ENCODE measurements at regions not wholly inside any gene's neighbourhood (a gene's known extent, or its start where the extent isn't known, plus 50 kb on each side); places are given as distances from the start of the nearest gene placed in this dataset.

DNA sequence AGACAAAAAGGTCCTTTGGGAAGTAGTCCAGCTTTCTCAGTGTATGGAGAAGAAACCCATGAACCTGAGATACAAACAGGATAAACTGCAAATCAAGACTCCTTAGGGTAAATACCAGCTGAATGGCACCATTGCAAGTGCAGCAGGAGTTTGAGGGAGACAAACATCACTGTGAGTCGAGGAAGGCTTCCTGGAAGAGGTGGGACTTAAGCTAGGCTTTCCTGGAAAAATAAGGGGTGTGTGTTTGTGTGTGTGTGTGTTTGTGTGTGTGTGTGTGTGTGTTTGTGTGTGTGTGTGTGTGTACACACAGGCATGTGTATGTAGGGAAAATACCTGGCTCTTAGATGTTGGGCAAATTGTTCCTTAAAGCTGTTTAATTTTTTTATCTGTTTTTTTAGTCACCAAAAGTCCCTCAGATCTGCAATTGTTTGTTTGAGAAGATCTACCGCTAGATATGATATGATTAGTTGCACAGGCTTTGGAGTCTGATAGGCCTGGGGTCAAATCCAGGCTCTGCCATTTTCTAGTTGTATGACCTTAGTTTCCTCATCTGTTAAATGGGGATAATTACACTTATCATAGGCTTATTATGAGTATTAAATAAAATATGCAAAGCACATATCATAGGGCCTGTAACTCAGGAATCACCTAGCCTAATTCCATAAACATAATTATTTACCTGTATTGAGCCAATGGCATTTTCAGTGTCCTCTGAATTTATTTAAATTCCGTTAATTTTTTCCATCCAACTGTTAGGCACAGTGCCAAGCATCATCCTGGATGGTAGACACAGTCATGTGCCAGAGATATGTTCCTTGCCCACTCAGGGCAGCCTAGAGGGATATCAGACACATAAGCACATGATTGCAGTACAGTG is 85.6 kb upstream of the EED start:
- no peak overlapping the region for H3K4me2 ChIP-seq
- H3K9me3 Mint-ChIP-seq: no peaks in the 10 kb centered on the region
- no peaks in the 10 kb centered on the region for H4K20me1 ChIP-seq (ENCODE audit: low read depth)
- H3K9ac ChIP-seq: no peak overlapping the region
- peaks cover 5% of the 10 kb centered on the region for H3K27me3 Mint-ChIP-seq (ENCODE audit: insufficient read depth, low read depth)
- TF ChIP-seq, protein P1, sequence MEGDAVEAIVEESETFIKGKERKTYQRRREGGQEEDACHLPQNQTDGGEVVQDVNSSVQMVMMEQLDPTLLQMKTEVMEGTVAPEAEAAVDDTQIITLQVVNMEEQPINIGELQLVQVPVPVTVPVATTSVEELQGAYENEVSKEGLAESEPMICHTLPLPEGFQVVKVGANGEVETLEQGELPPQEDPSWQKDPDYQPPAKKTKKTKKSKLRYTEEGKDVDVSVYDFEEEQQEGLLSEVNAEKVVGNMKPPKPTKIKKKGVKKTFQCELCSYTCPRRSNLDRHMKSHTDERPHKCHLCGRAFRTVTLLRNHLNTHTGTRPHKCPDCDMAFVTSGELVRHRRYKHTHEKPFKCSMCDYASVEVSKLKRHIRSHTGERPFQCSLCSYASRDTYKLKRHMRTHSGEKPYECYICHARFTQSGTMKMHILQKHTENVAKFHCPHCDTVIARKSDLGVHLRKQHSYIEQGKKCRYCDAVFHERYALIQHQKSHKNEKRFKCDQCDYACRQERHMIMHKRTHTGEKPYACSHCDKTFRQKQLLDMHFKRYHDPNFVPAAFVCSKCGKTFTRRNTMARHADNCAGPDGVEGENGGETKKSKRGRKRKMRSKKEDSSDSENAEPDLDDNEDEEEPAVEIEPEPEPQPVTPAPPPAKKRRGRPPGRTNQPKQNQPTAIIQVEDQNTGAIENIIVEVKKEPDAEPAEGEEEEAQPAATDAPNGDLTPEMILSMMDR (IDR thresholded peaks at IDR 0.05): no peak
- no peak for TF ChIP-seq EZH2 (IDR thresholded peaks at IDR 0.05)
- TF ChIP-seq EZH2phosphoT487 (IDR thresholded peaks at IDR 0.05): no peak
- no peak overlapping the region for H3K4me3 Mint-ChIP-seq
- H3K4me1 Mint-ChIP-seq: no peaks in the 10 kb centered on the region
- no peaks in the 10 kb centered on the region for H3K9me3 ChIP-seq (ENCODE audit: low read depth)
- H3F3A ChIP-seq (ENCODE audit: low read depth): no peaks in the 10 kb centered on the region
- no peaks in the 10 kb centered on the region for H3K4me1 ChIP-seq
- no peaks in the 10 kb centered on the region for H3K27me3 ChIP-seq
- no peak for DNase-seq (ENCODE audit: low spot score)
- no peaks in the 10 kb centered on the region for H3K79me2 ChIP-seq (ENCODE audit: low read depth)
- no peaks in the 10 kb centered on the region for H3K36me3 ChIP-seq
- no peak overlapping the region for H3K4me3 ChIP-seq
- H3K27ac Mint-ChIP-seq: no peak overlapping the region
- H3K27ac ChIP-seq: no peak overlapping the region
- no peak overlapping the region for H2AFZ ChIP-seq (replicated peaks)
- no peaks in the 10 kb centered on the region for H3K36me3 Mint-ChIP-seq

DNA sequence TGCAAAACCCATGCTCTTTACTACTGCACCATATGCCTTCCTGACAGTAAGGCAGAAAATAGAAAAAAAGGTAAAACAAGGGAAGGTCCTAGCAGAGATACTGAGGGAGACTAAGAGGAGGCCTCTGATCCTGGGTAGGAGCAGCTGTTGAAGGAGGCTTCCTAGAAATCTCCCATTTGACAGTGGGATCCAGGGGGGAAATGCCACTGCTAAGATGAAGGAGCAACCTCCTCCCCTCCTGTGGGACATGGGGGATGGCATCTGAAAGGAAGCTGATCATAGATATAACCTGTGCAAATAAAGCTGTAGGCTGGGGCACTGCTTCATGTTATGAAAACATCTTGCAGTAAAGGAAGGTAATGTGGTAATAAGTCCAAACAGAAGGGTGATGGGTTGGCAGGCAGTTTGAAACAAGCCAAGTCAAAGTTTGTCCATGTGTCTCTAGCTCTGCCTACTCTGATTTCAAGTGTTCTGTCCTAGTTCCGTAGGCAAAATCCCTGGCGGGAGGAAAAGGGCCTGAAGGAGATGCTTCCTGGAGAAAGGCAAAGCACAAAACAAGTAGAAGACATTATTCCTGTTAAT is 86.7 kb upstream of the EED start:
- Histone ChIP-seq H3K4me2 (no peak overlapping the region), H3K36me3 (no peaks in the 10 kb centered on the region), H4K20me1 (ENCODE audit: low read depth) (no peaks in the 10 kb centered on the region), H3K4me1 (no peaks in the 10 kb centered on the region), H3K4me3 (no peak overlapping the region), H3K27me3 (no peaks in the 10 kb centered on the region), H3K79me2 (ENCODE audit: low read depth) (no peaks in the 10 kb centered on the region), H3F3A (ENCODE audit: low read depth) (no peaks in the 10 kb centered on the region), H3K9me3 (ENCODE audit: low read depth) (no peaks in the 10 kb centered on the region), H2AFZ (replicated peaks) (peak overlapping the region; percentile 37), H3K9ac (no peak overlapping the region), H3K27ac (no peak overlapping the region)
- H3K27ac Mint-ChIP-seq: no peak overlapping the region
- no peaks in the 10 kb centered on the region for H3K4me1 Mint-ChIP-seq
- TF ChIP-seq, protein P1 (IDR thresholded peaks at IDR 0.05): no peak
- no peak for TF ChIP-seq EZH2phosphoT487 (IDR thresholded peaks at IDR 0.05)
- no peak for TF ChIP-seq EZH2 (IDR thresholded peaks at IDR 0.05)
- peaks cover 5% of the 10 kb centered on the region for H3K27me3 Mint-ChIP-seq (ENCODE audit: insufficient read depth, low read depth)
- no peak overlapping the region for H3K4me3 Mint-ChIP-seq
- no peak for DNase-seq (ENCODE audit: low spot score)
- H3K36me3 Mint-ChIP-seq: no peaks in the 10 kb centered on the region
- H3K9me3 Mint-ChIP-seq: no peaks in the 10 kb centered on the region

DNA sequence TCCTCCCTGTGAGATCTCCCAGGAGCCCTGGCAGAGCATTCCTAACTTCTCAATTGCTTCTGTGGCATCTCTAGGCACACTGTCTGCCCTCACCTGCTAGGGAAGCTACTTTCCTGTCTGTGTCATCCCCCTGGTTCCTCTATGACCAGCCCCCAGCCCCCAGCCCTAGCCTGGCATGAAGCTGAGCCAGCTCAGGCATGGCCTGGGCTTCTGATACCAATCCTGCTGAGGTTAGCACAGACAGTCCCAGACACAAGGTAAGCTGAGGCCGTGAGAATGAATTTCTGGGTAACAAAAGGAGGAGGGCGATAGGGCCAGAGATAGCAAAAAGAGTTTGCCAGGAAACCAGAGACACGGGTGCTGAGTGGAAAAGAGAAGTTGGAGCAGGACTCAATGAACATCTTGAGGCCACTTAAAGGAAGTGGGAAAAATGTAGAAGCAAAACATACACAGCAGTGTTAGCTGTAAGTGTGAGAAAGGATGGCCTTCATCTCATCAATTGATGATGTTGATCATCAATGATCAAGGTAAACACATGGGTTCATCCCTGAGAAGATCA is 87.6 kb upstream of the PICALM start:
- H3K9me3 Mint-ChIP-seq: no peaks in the 10 kb centered on the region
- Histone ChIP-seq H3K9ac (no peak overlapping the region), H3F3A (ENCODE audit: low read depth) (no peaks in the 10 kb centered on the region), H3K9me3 (ENCODE audit: low read depth) (no peaks in the 10 kb centered on the region), H3K4me1 (peaks cover 1% of the 10 kb centered on the region), H3K4me3 (no peak overlapping the region), H3K36me3 (no peaks in the 10 kb centered on the region), H3K27me3 (no peaks in the 10 kb centered on the region), H2AFZ (replicated peaks) (no peak overlapping the region), H3K27ac (no peak overlapping the region), H3K79me2 (ENCODE audit: low read depth) (no peaks in the 10 kb centered on the region), H4K20me1 (ENCODE audit: low read depth) (no peaks in the 10 kb centered on the region), H3K4me2 (no peak overlapping the region)
- no peaks in the 10 kb centered on the region for H3K36me3 Mint-ChIP-seq
- H3K4me3 Mint-ChIP-seq: no peak overlapping the region
- H3K27me3 Mint-ChIP-seq (ENCODE audit: insufficient read depth, low read depth): peaks cover 3% of the 10 kb centered on the region
- no peak for DNase-seq (ENCODE audit: low spot score)
- peaks cover 8% of the 10 kb centered on the region for H3K4me1 Mint-ChIP-seq
- H3K27ac Mint-ChIP-seq: peak overlapping the region; percentile 46
- no peak for TF ChIP-seq EZH2phosphoT487 (IDR thresholded peaks at IDR 0.05)
- no peak for TF ChIP-seq EZH2 (IDR thresholded peaks at IDR 0.05)
- TF ChIP-seq, protein P1 (IDR thresholded peaks at IDR 0.05): no peak

Measured in neural progenitor cell (in vitro differentiated cells).